ENCODE measurements at regions not wholly inside any gene's neighbourhood (a gene's known extent, or its start where the extent isn't known, plus 50 kb on each side); places are given as distances from the start of the nearest gene placed in this dataset.

DNA sequence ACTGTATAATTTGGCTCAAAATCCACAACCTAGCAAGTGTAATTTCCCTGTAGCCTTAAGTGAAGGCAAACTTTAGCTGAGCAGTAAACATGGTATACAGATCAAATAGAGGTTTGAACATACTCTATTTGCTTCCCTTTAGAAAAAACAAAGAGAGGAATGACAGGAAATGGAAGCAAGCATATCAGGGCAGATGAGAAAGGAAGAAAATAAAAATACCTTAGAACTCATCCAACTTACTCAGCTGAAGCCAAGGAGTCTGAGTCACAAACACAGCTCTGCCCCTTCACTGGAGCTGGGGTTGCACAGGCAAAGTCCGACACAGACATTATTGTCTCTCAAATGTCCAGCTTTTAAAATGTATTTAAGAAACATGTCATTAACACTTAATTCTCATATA lies 379.9 kb upstream of the IRAK1BP1 start:
- Histone ChIP-seq H3K9ac (ENCODE audit: low read length) (no peak overlapping the region), H3K36me3 (ENCODE audit: control insufficient read depth, insufficient read depth, low read length) (no peaks in the 10 kb centered on the region), H3K4me1 (ENCODE audit: control insufficient read depth, insufficient read depth, low read length) (no peaks in the 10 kb centered on the region), H3K27ac (ENCODE audit: low read depth, low read length) (no peak overlapping the region), H3K4me3 (ENCODE audit: low read length) (no peak overlapping the region), H3K27me3 (ENCODE audit: control insufficient read depth, insufficient read depth, low read length) (no peaks in the 10 kb centered on the region)

GRCh38 chr6:78489874-78490273 lies 377.5 kb upstream of the IRAK1BP1 start:
- Histone ChIP-seq H3K4me1 (ENCODE audit: control insufficient read depth, insufficient read depth, low read length) (no peaks in the 10 kb centered on the region), H3K27me3 (ENCODE audit: control insufficient read depth, insufficient read depth, low read length) (no peaks in the 10 kb centered on the region), H3K27ac (ENCODE audit: low read depth, low read length) (no peak overlapping the region), H3K9ac (ENCODE audit: low read length) (no peak overlapping the region), H3K36me3 (ENCODE audit: control insufficient read depth, insufficient read depth, low read length) (no peaks in the 10 kb centered on the region), H3K4me3 (ENCODE audit: low read length) (no peak overlapping the region)

DNA sequence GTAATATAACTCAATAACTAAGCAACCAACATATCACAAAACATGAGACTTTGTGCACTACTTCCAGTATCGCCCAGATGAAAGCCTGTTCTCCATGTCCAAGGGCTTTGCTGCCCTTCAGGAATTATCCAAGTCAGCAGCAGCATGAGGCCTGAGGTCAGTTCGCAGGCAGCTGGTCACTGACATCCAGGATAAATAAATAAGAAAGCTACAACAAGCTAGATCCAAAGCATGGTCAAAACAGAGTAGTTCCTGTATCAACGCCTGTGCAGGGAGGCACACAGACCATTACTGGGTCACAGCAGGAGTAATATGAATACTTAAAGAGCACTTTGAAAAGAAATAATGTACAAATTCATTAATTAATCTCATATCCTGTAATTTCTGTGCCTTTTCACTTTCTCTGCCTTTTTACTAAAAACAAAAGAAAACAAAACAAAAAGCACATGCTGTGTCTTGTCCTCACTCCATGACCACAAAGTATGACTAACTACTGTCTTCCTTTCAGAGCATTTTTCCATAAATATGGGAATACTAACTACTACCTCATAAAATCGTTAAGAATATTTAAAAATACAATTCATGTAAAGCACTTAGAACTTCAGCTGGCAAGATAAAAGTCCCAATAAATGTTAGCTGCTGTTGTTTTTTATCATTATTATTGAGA lies 374.9 kb upstream of the IRAK1BP1 start:
- no peaks in the 10 kb centered on the region for H3K4me1 ChIP-seq (ENCODE audit: control insufficient read depth, insufficient read depth, low read length)
- no peaks in the 10 kb centered on the region for H3K27me3 ChIP-seq (ENCODE audit: control insufficient read depth, insufficient read depth, low read length)
- H3K9ac ChIP-seq (ENCODE audit: low read length) = no peak overlapping the region
- H3K36me3 ChIP-seq (ENCODE audit: control insufficient read depth, insufficient read depth, low read length) = no peaks in the 10 kb centered on the region
- H3K4me3 ChIP-seq (ENCODE audit: low read length) = no peak overlapping the region
- no peak overlapping the region for H3K27ac ChIP-seq (ENCODE audit: low read depth, low read length)

DNA sequence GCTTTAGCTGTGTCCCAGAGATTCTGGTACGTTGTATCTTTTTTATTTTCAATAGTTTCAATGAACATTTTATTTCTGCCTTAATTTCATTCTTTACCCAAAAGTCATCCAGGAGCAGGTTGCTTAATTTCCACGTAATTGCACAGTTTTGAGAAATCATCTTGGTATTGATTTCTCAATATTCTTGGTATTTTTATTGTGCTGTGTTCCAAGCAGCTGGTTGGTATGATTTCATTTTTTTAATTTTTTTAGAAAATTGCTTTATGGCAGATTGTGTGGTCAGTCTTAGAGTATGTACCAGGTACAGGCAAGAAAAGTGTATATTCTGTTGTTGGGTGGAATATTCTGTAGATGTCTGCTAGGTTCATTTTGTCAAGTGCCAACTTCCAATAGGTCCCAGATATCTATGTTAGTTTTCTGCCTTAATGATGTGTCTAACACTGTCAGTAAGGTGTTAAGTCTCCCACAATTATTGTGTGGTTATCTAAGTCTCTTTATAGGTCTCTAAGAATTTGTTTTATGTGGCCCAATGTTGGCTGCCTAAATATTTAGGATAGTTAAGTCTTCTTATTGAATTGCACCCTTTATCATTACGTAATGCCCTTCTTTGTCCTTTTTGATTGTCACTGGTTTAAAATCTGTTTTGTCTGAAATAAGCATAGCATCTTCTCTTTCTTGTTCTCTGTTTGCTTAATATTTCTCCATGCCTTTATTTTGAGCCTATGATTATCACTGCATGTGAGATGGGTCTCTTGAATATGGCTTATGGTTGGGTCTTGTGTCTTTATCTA lies 366.9 kb upstream of the IRAK1BP1 start:
- no peaks in the 10 kb centered on the region for H3K4me1 ChIP-seq (ENCODE audit: control insufficient read depth, insufficient read depth, low read length)
- no peak overlapping the region for H3K27ac ChIP-seq (ENCODE audit: low read depth, low read length)
- no peak overlapping the region for H3K9ac ChIP-seq (ENCODE audit: low read length)
- no peaks in the 10 kb centered on the region for H3K27me3 ChIP-seq (ENCODE audit: control insufficient read depth, insufficient read depth, low read length)
- no peaks in the 10 kb centered on the region for H3K36me3 ChIP-seq (ENCODE audit: control insufficient read depth, insufficient read depth, low read length)
- H3K4me3 ChIP-seq (ENCODE audit: low read length) = no peak overlapping the region

GRCh38 chr6:78502386-78502887 lies 364.9 kb upstream of the IRAK1BP1 start:
- Histone ChIP-seq H3K27ac (ENCODE audit: low read depth, low read length) (no peak overlapping the region), H3K36me3 (ENCODE audit: control insufficient read depth, insufficient read depth, low read length) (no peaks in the 10 kb centered on the region), H3K27me3 (ENCODE audit: control insufficient read depth, insufficient read depth, low read length) (no peaks in the 10 kb centered on the region), H3K9ac (ENCODE audit: low read length) (no peak overlapping the region), H3K4me3 (ENCODE audit: low read length) (no peak overlapping the region), H3K4me1 (ENCODE audit: control insufficient read depth, insufficient read depth, low read length) (no peaks in the 10 kb centered on the region)

DNA sequence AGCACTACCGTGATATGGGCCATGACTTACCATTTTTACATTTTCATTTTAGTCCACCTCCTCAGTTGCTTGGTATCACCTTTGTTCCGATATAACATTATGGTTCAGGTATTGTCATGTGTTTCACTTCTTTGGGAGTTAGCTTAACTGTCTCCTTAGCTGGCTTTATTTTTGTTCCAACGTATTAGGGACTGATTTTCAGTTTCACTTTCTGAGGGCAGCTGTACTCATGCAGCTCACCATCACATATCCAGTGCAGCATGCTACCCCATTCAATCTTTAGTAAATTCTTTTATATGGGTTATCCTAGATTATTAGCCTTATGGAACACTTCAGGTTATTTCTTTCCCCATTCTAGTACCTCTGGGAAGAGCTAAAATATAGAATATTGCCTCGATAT lies 362.2 kb upstream of the IRAK1BP1 start:
- no peak overlapping the region for H3K9ac ChIP-seq (ENCODE audit: low read length)
- H3K27ac ChIP-seq (ENCODE audit: low read depth, low read length) = no peak overlapping the region
- H3K4me3 ChIP-seq (ENCODE audit: low read length) = no peak overlapping the region
- no peaks in the 10 kb centered on the region for H3K36me3 ChIP-seq (ENCODE audit: control insufficient read depth, insufficient read depth, low read length)
- H3K4me1 ChIP-seq (ENCODE audit: control insufficient read depth, insufficient read depth, low read length) = no peaks in the 10 kb centered on the region
- H3K27me3 ChIP-seq (ENCODE audit: control insufficient read depth, insufficient read depth, low read length) = no peaks in the 10 kb centered on the region

GRCh38 chr6:78511009-78511408 lies 356.3 kb upstream of the IRAK1BP1 start:
- Histone ChIP-seq H3K36me3 (ENCODE audit: control insufficient read depth, insufficient read depth, low read length) (no peaks in the 10 kb centered on the region), H3K27me3 (ENCODE audit: control insufficient read depth, insufficient read depth, low read length) (no peaks in the 10 kb centered on the region), H3K9ac (ENCODE audit: low read length) (no peak overlapping the region), H3K27ac (ENCODE audit: low read depth, low read length) (no peak overlapping the region), H3K4me3 (ENCODE audit: low read length) (no peak overlapping the region), H3K4me1 (ENCODE audit: control insufficient read depth, insufficient read depth, low read length) (no peaks in the 10 kb centered on the region)

- no peak overlapping the region for H3K27ac ChIP-seq (ENCODE audit: low read depth, low read length)
- no peak overlapping the region for H3K9ac ChIP-seq (ENCODE audit: low read length)
- H3K27me3 ChIP-seq (ENCODE audit: control insufficient read depth, insufficient read depth, low read length) = no peaks in the 10 kb centered on the region
- H3K4me1 ChIP-seq (ENCODE audit: control insufficient read depth, insufficient read depth, low read length) = no peaks in the 10 kb centered on the region
- H3K36me3 ChIP-seq (ENCODE audit: control insufficient read depth, insufficient read depth, low read length) = no peaks in the 10 kb centered on the region
- no peak overlapping the region for H3K4me3 ChIP-seq (ENCODE audit: low read length)
Observed at GRCh38 chr6:78513856-78514255, 353.5 kb upstream of the IRAK1BP1 start.

DNA sequence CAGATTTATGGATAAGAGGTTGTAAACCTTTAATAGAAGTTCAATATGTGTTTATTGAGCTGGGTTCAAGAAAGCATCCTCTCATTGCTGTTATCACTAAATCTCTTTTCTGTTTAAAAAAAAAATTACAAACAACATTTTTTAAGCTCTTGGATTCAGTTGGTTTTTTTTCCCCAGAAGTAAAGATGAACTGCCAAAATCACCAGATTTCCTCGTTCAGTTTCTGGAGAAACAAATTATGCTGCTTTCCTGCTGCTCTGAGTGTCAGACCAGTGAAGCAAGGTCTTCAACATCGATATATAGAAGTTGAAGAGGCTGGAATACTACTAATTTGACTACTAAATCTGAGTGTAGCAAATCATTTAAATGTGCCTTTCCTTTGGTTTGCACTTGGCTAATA lies 352.1 kb upstream of the IRAK1BP1 start:
- no peaks in the 10 kb centered on the region for H3K4me1 ChIP-seq (ENCODE audit: control insufficient read depth, insufficient read depth, low read length)
- H3K9ac ChIP-seq (ENCODE audit: low read length) = no peak overlapping the region
- H3K36me3 ChIP-seq (ENCODE audit: control insufficient read depth, insufficient read depth, low read length) = no peaks in the 10 kb centered on the region
- no peak overlapping the region for H3K4me3 ChIP-seq (ENCODE audit: low read length)
- H3K27ac ChIP-seq (ENCODE audit: low read depth, low read length) = no peak overlapping the region
- H3K27me3 ChIP-seq (ENCODE audit: control insufficient read depth, insufficient read depth, low read length) = no peaks in the 10 kb centered on the region

- H3K4me3 ChIP-seq (ENCODE audit: low read length) = no peak overlapping the region
- H3K4me1 ChIP-seq (ENCODE audit: control insufficient read depth, insufficient read depth, low read length) = no peaks in the 10 kb centered on the region
- H3K36me3 ChIP-seq (ENCODE audit: control insufficient read depth, insufficient read depth, low read length) = no peaks in the 10 kb centered on the region
Observed at GRCh38 chr6:78517399-78517798, 350.0 kb upstream of the IRAK1BP1 start.

DNA sequence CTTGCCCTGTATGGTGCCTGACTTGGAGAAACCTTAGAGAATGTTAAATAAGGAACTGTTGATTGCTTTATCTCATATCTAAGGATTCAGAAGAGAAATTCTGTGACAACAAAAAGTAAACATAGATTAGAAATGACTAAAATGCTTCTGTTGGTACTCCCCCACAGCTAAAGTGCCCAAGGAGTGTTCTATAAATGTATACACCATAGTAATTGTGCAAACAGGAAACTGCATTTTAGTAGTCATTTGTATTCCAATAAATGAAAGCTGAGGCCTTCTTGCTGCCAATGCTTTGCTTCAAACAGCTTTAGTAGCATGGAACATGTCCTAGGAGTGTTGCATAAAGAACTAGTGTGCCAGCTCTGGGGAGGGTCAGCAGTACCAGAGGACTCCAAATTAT lies 343.7 kb upstream of the IRAK1BP1 start:
- Histone ChIP-seq H3K27me3 (ENCODE audit: control insufficient read depth, insufficient read depth, low read length) (no peaks in the 10 kb centered on the region), H3K4me3 (ENCODE audit: low read length) (no peak overlapping the region), H3K9ac (ENCODE audit: low read length) (no peak overlapping the region), H3K27ac (ENCODE audit: low read depth, low read length) (no peak overlapping the region), H3K4me1 (ENCODE audit: control insufficient read depth, insufficient read depth, low read length) (no peaks in the 10 kb centered on the region), H3K36me3 (ENCODE audit: control insufficient read depth, insufficient read depth, low read length) (no peaks in the 10 kb centered on the region)

More at GRCh38 chr6:78517399-78517798, 350.0 kb upstream of the IRAK1BP1 start:
- H3K9ac ChIP-seq (ENCODE audit: low read length) = no peak overlapping the region
- no peak overlapping the region for H3K27ac ChIP-seq (ENCODE audit: low read depth, low read length)
- H3K27me3 ChIP-seq (ENCODE audit: control insufficient read depth, insufficient read depth, low read length) = no peaks in the 10 kb centered on the region

DNA sequence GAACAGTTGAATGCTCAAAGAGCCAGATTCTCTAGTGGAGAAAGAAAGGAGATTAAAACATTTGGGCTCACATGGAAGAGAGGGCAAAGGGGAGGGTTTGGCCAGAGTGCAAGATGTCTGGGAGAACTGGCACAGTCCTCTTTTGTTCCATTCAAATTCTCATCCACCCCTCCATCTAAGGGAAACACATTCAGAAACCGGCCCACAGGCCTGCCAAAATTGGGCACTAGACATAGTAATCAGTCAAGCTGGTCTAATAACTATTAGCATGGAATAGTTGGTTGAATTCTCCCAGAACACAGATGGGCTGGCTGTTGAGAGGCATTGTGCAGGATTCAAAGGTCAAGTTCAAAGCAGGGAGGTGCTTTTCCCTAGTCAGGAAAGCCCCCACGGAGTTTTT lies 341.4 kb upstream of the IRAK1BP1 start:
- H3K27me3 ChIP-seq (ENCODE audit: control insufficient read depth, insufficient read depth, low read length) = no peaks in the 10 kb centered on the region
- H3K4me1 ChIP-seq (ENCODE audit: control insufficient read depth, insufficient read depth, low read length) = no peaks in the 10 kb centered on the region
- H3K9ac ChIP-seq (ENCODE audit: low read length) = no peak overlapping the region
- no peak overlapping the region for H3K27ac ChIP-seq (ENCODE audit: low read depth, low read length)
- no peaks in the 10 kb centered on the region for H3K36me3 ChIP-seq (ENCODE audit: control insufficient read depth, insufficient read depth, low read length)
- no peak overlapping the region for H3K4me3 ChIP-seq (ENCODE audit: low read length)

DNA sequence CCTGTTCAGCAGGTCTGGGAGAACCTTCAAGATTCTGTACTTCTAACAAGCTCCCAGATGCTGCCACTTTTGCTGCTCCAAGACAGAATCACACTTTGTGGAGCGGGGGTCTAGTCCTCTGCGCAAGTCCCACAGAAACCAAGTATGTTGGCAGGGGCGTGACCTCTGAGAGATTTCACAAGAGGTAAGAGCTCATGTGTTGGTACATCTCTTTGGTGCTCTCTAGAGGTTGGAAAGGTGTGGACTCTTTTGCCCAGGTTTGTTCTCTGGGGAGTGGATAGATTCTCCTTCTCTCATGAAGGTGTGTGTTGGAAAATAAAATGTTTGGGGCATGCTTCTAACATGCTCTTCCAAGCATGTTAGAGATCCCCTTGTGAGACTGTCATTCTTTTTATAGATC lies 340.9 kb upstream of the IRAK1BP1 start:
- Histone ChIP-seq H3K4me3 (ENCODE audit: low read length) (no peak overlapping the region), H3K36me3 (ENCODE audit: control insufficient read depth, insufficient read depth, low read length) (no peaks in the 10 kb centered on the region), H3K27ac (ENCODE audit: low read depth, low read length) (no peak overlapping the region), H3K4me1 (ENCODE audit: control insufficient read depth, insufficient read depth, low read length) (no peaks in the 10 kb centered on the region), H3K9ac (ENCODE audit: low read length) (no peak overlapping the region), H3K27me3 (ENCODE audit: control insufficient read depth, insufficient read depth, low read length) (no peaks in the 10 kb centered on the region)
